ENCODE measurements at regions not wholly inside any gene's neighbourhood (a gene's known extent, or its start where the extent isn't known, plus 50 kb on each side); places are given as distances from the start of the nearest gene placed in this dataset.

DNA sequence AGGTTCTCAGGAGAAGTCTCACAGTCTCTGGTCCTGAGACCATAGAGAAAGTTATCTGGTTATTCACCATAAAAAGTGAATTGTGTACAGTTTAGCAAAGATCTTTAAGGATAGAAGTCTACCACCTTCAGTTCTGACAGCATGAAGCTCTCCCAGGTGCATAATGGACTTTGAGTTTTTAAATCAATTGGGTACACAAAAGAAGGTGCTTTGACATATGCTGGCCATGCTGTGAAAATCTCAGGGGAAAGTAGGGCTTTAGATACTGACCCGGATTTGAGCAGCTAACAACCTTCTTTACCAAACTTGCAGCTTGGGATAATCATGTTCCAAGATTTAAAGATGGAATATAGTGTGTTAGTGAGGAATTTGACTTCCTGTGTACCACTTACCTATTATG is 264.2 kb downstream of the ZSWIM6 start:
- TF ChIP-seq REST (IDR thresholded peaks at IDR 0.05; ENCODE audit: insufficient read depth in 1 of 2, low read depth in 2 of 2, low read length in 2 of 2) = no peak
- TF ChIP-seq FOXP2 (optimal IDR thresholded peaks at IDR 0.05; ENCODE audit: borderline replicate concordance, extremely low read depth, extremely low read length, insufficient read depth) = no peak
- no peak for TF ChIP-seq SIN3A (IDR thresholded peaks at IDR 0.05; ENCODE audit: borderline replicate concordance, insufficient read depth, low read length)
- TF ChIP-seq POLR2AphosphoS5 (IDR thresholded peaks at IDR 0.05; ENCODE audit: low read depth, low read length) = no peak
- no peak for TF ChIP-seq TAF1 (IDR thresholded peaks at IDR 0.05; ENCODE audit: borderline replicate concordance, insufficient read depth, low read length)

DNA sequence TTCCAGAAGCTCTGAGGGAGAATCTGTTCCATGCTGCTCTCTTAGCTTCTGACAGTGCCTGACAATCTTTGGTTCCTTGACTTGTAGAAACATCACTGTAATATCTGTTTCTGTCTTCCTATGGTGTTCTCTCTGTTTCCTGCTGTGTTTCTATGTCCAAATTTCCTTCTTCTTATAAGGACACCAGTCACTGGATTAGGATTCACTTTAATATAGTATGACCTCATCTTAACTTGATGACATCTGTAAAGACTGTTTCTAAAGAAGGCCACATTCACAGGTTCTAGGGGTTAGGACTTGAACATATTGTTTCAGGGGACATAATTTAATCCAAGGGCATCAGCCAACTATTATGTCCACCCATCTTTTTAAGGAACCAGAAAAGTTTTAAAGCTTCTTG is 265.6 kb downstream of the ZSWIM6 start:
- TF ChIP-seq POLR2AphosphoS5 (IDR thresholded peaks at IDR 0.05; ENCODE audit: low read depth, low read length) (no peak), SIN3A (IDR thresholded peaks at IDR 0.05; ENCODE audit: borderline replicate concordance, insufficient read depth, low read length) (no peak), FOXP2 (optimal IDR thresholded peaks at IDR 0.05; ENCODE audit: borderline replicate concordance, extremely low read depth, extremely low read length, insufficient read depth) (no peak), TAF1 (IDR thresholded peaks at IDR 0.05; ENCODE audit: borderline replicate concordance, insufficient read depth, low read length) (no peak), REST (IDR thresholded peaks at IDR 0.05; ENCODE audit: insufficient read depth in 1 of 2, low read depth in 2 of 2, low read length in 2 of 2) (no peak)

DNA sequence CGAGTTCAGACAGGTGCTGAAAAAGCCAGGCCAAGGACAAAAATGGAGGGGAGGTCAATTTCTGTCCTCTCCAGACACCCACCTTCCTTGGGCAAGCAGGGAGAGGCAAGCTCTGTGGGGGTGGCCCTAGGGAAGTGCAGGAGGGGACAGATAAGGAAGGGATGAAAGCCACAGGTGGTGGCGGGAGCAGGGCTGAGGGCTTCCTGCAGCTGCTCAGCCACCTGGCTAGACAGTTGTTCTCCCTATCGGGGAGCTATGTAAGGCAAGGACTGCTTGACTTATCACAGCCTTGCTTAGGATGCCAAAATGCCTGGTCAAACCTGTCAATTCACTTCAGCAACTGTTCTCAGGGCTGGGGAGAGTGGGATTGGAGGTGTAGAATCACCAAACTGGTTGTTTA is 266.1 kb downstream of the ZSWIM6 start:
- no peak for TF ChIP-seq SIN3A (IDR thresholded peaks at IDR 0.05; ENCODE audit: borderline replicate concordance, insufficient read depth, low read length)
- no peak for TF ChIP-seq TAF1 (IDR thresholded peaks at IDR 0.05; ENCODE audit: borderline replicate concordance, insufficient read depth, low read length)
- TF ChIP-seq FOXP2 (optimal IDR thresholded peaks at IDR 0.05; ENCODE audit: borderline replicate concordance, extremely low read depth, extremely low read length, insufficient read depth) = no peak
- TF ChIP-seq REST (IDR thresholded peaks at IDR 0.05; ENCODE audit: insufficient read depth in 1 of 2, low read depth in 2 of 2, low read length in 2 of 2) = no peak
- TF ChIP-seq POLR2AphosphoS5 (IDR thresholded peaks at IDR 0.05; ENCODE audit: low read depth, low read length) = no peak

DNA sequence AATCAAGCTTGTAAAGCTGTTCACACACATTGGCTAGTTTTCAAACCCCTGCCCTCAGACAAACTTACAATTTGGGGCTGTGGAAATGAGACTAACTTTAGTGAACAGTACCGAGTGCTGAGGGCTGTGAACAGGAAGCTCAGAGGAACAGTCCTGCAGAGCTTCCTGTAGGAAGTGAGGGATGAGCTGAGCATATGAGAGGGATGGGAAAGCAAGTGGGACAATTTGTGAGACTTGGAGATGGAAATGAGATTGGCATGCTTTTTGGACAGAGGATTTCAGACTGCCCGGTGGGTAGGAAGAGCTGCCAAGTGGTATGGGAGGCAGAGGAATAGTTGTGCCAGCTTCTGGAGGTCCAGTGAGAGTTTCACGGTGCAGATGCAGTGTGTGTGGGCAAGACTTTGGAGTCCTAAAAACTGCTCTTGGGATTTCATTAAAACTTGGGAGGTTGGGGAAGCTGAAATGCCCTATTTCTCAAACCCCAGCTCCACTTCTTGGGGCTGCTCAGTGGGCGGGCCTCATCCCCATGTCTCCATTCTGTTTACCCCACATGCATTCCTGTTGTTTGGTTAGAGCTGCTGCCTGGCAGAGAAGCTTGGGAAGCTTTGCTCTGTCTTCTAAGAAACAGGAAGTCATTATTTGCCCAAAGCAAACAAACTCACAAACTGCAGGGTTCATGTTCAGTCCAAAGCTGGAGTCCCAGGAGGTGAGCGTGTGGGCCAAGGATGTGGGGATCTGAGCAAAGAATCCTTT is 267.5 kb downstream of the ZSWIM6 start:
- TF ChIP-seq POLR2AphosphoS5 (IDR thresholded peaks at IDR 0.05; ENCODE audit: low read depth, low read length) (no peak), TAF1 (IDR thresholded peaks at IDR 0.05; ENCODE audit: borderline replicate concordance, insufficient read depth, low read length) (no peak), REST (IDR thresholded peaks at IDR 0.05; ENCODE audit: insufficient read depth in 1 of 2, low read depth in 2 of 2, low read length in 2 of 2) (no peak), SIN3A (IDR thresholded peaks at IDR 0.05; ENCODE audit: borderline replicate concordance, insufficient read depth, low read length) (no peak), FOXP2 (optimal IDR thresholded peaks at IDR 0.05; ENCODE audit: borderline replicate concordance, extremely low read depth, extremely low read length, insufficient read depth) (no peak)

Measured in PFSK-1 (cell line).